ENCODE measurements at regions not wholly inside any gene's neighbourhood (a gene's known extent, or its start where the extent isn't known, plus 50 kb on each side); places are given as distances from the start of the nearest gene placed in this dataset.
"Not testable (repeated sequence)": the region's sequence is repeated elsewhere in the genome, so short reads cannot be mapped to it uniquely, and the experiment has no call there.

GRCh38 chr20:26154224-26154623 is 457.6 kb upstream of the ZNF337 start:
- Histone ChIP-seq H3K4me3 (ENCODE audit: low read length) (no peak overlapping the region), H3K36me3 (ENCODE audit: control insufficient read depth, low read length) (no peaks in the 10 kb centered on the region), H3K27ac (ENCODE audit: low read depth, low read length) (no peak overlapping the region), H3K4me2 (ENCODE audit: low read length) (no peak overlapping the region), H3K4me1 (ENCODE audit: control insufficient read depth, low read length) (no peaks in the 10 kb centered on the region), H3K79me2 (ENCODE audit: control insufficient read depth, low read length) (no peaks in the 10 kb centered on the region), H3K27me3 (ENCODE audit: control insufficient read depth, low read length) (no peaks in the 10 kb centered on the region), H3K9me2 (replicated peaks; ENCODE audit: control insufficient read depth, low read length) (no peaks in the 10 kb centered on the region), H3K9me3 (ENCODE audit: control insufficient read depth, insufficient read depth, low read length) (no peaks in the 10 kb centered on the region), H4K20me1 (ENCODE audit: control insufficient read depth, insufficient read depth, low read depth, low read length) (no peaks in the 10 kb centered on the region), H3F3A (ENCODE audit: control insufficient read depth, insufficient read depth) (no peaks in the 10 kb centered on the region)
- TF ChIP-seq CTCF (IDR thresholded peaks at IDR 0.05; ENCODE audit: low read depth, low read length, poor library complexity, severe bottlenecking) (no peak), EZH2phosphoT487 (IDR thresholded peaks at IDR 0.05; ENCODE audit: borderline replicate concordance, low read length) (no peak)

GRCh38 chr20:26135325-26136110 is 438.9 kb upstream of the ZNF337 start:
- Histone ChIP-seq H3F3A (ENCODE audit: control insufficient read depth, insufficient read depth) (no peaks in the 10 kb centered on the region), H3K79me2 (ENCODE audit: control insufficient read depth, low read length) (no peaks in the 10 kb centered on the region), H3K9me3 (ENCODE audit: control insufficient read depth, insufficient read depth, low read length) (no peaks in the 10 kb centered on the region; the same call in 1 of the 2 replicates), H3K4me2 (ENCODE audit: low read length) (no peak overlapping the region), H4K20me1 (ENCODE audit: control insufficient read depth, insufficient read depth, low read depth, low read length) (no peaks in the 10 kb centered on the region), H3K36me3 (ENCODE audit: control insufficient read depth, low read length) (no peaks in the 10 kb centered on the region), H3K4me1 (ENCODE audit: control insufficient read depth, low read length) (no peaks in the 10 kb centered on the region), H3K27me3 (ENCODE audit: control insufficient read depth, low read length) (no peaks in the 10 kb centered on the region), H3K27ac (ENCODE audit: low read depth, low read length) (no peak overlapping the region), H3K9me2 (replicated peaks; ENCODE audit: control insufficient read depth, low read length) (no peaks in the 10 kb centered on the region), H3K4me3 (ENCODE audit: low read length) (no peak overlapping the region)
- TF ChIP-seq EZH2phosphoT487 (IDR thresholded peaks at IDR 0.05; ENCODE audit: borderline replicate concordance, low read length) (no peak), CTCF (IDR thresholded peaks at IDR 0.05; ENCODE audit: low read depth, low read length, poor library complexity, severe bottlenecking) (no peak)

GRCh38 chr20:26134606-26135005 is 438.0 kb upstream of the ZNF337 start:
- no peaks in the 10 kb centered on the region for H4K20me1 ChIP-seq (ENCODE audit: control insufficient read depth, insufficient read depth, low read depth, low read length)
- H3K27me3 ChIP-seq (ENCODE audit: control insufficient read depth, low read length): no peaks in the 10 kb centered on the region
- H3K4me2 ChIP-seq (ENCODE audit: low read length): no peak overlapping the region
- no peaks in the 10 kb centered on the region for H3K9me2 ChIP-seq (replicated peaks; ENCODE audit: control insufficient read depth, low read length)
- no peaks in the 10 kb centered on the region for H3K79me2 ChIP-seq (ENCODE audit: control insufficient read depth, low read length)
- no peaks in the 10 kb centered on the region for H3F3A ChIP-seq (ENCODE audit: control insufficient read depth, insufficient read depth)
- H3K9me3 ChIP-seq (ENCODE audit: control insufficient read depth, insufficient read depth, low read length): no peaks in the 10 kb centered on the region; the same call in 1 of the 2 replicates
- H3K4me3 ChIP-seq (ENCODE audit: low read length): no peak overlapping the region
- no peaks in the 10 kb centered on the region for H3K36me3 ChIP-seq (ENCODE audit: control insufficient read depth, low read length)
- no peak overlapping the region for H3K27ac ChIP-seq (ENCODE audit: low read depth, low read length)
- no peak for TF ChIP-seq EZH2phosphoT487 (IDR thresholded peaks at IDR 0.05; ENCODE audit: borderline replicate concordance, low read length)
- TF ChIP-seq CTCF (IDR thresholded peaks at IDR 0.05; ENCODE audit: low read depth, low read length, poor library complexity, severe bottlenecking): no peak
- H3K4me1 ChIP-seq (ENCODE audit: control insufficient read depth, low read length): no peaks in the 10 kb centered on the region

- not testable (repeated sequence) for H3K27ac ChIP-seq (ENCODE audit: low read depth, low read length); H3K9me2 ChIP-seq (replicated peaks; ENCODE audit: control insufficient read depth, low read length); H3K4me2 ChIP-seq (ENCODE audit: low read length); H3K27me3 ChIP-seq (ENCODE audit: control insufficient read depth, low read length); H3K4me3 ChIP-seq (ENCODE audit: low read length); H3K9me3 ChIP-seq (ENCODE audit: control insufficient read depth, insufficient read depth, low read length); H4K20me1 ChIP-seq (ENCODE audit: control insufficient read depth, insufficient read depth, low read depth, low read length); H3K4me1 ChIP-seq (ENCODE audit: control insufficient read depth, low read length); H3K79me2 ChIP-seq (ENCODE audit: control insufficient read depth, low read length); H3F3A ChIP-seq (ENCODE audit: control insufficient read depth, insufficient read depth); H3K36me3 ChIP-seq (ENCODE audit: control insufficient read depth, low read length)
Measured at GRCh38 chr20:26133794-26134193, 437.1 kb upstream of the ZNF337 start.

GRCh38 chr20:26120920-26121319 is 424.3 kb upstream of the ZNF337 start:
- not testable (repeated sequence) for H3K27ac ChIP-seq (ENCODE audit: low read depth, low read length)

GRCh38 chr20:26094498-26094897 is 397.8 kb upstream of the ZNF337 start:
- not testable (repeated sequence) for H4K20me1 ChIP-seq (ENCODE audit: control insufficient read depth, insufficient read depth, low read depth, low read length); H3K36me3 ChIP-seq (ENCODE audit: control insufficient read depth, low read length); H3K9me3 ChIP-seq (ENCODE audit: control insufficient read depth, insufficient read depth, low read length); H3K9me2 ChIP-seq (replicated peaks; ENCODE audit: control insufficient read depth, low read length); H3K27ac ChIP-seq (ENCODE audit: low read depth, low read length); H3K27me3 ChIP-seq (ENCODE audit: control insufficient read depth, low read length); H3F3A ChIP-seq (ENCODE audit: control insufficient read depth, insufficient read depth); H3K4me3 ChIP-seq (ENCODE audit: low read length); H3K79me2 ChIP-seq (ENCODE audit: control insufficient read depth, low read length); H3K4me2 ChIP-seq (ENCODE audit: low read length); H3K4me1 ChIP-seq (ENCODE audit: control insufficient read depth, low read length)

More at GRCh38 chr20:26120920-26121319, 424.3 kb upstream of the ZNF337 start:
- not testable (repeated sequence) for H3K4me1 ChIP-seq (ENCODE audit: control insufficient read depth, low read length); H4K20me1 ChIP-seq (ENCODE audit: control insufficient read depth, insufficient read depth, low read depth, low read length); H3K36me3 ChIP-seq (ENCODE audit: control insufficient read depth, low read length); H3K79me2 ChIP-seq (ENCODE audit: control insufficient read depth, low read length); H3K4me3 ChIP-seq (ENCODE audit: low read length); H3K4me2 ChIP-seq (ENCODE audit: low read length); H3F3A ChIP-seq (ENCODE audit: control insufficient read depth, insufficient read depth); H3K9me3 ChIP-seq (ENCODE audit: control insufficient read depth, insufficient read depth, low read length); H3K27me3 ChIP-seq (ENCODE audit: control insufficient read depth, low read length); H3K9me2 ChIP-seq (replicated peaks; ENCODE audit: control insufficient read depth, low read length)
